ENCODE measurements at regions not wholly inside any gene's neighbourhood (a gene's known extent, or its start where the extent isn't known, plus 50 kb on each side); places are given as distances from the start of the nearest gene placed in this dataset.

- Histone ChIP-seq H3K4me3 (replicated peaks in 1 of 3; ENCODE audit: insufficient read depth in 1 of 3, low read depth in 2 of 3, low read length in 3 of 3) (no peak overlapping the region), H3K4me1 (ENCODE audit: insufficient read depth, low read length) (no peaks in the 10 kb centered on the region), H3K9ac (ENCODE audit: insufficient read depth, low read depth, low read length) (no peak overlapping the region), H4K20me1 (ENCODE audit: insufficient read depth, low read length) (no peaks in the 10 kb centered on the region), H2AFZ (ENCODE audit: low read length) (no peak overlapping the region), H3K27ac (ENCODE audit: extremely low read length, insufficient read depth, low read length) (no peak overlapping the region), H3K4me2 (ENCODE audit: low read depth, low read length) (no peak overlapping the region), H3K9me3 (ENCODE audit: low read length) (no peaks in the 10 kb centered on the region), H3K36me3 (replicated peaks in 1 of 2; ENCODE audit: control insufficient read depth in 1 of 2, insufficient read depth in 2 of 2, low read length in 2 of 2) (no peaks in the 10 kb centered on the region), H3K27me3 (ENCODE audit: control insufficient read depth in 1 of 2, insufficient read depth in 2 of 2, low read length in 2 of 2) (no peaks in the 10 kb centered on the region), H3K79me2 (ENCODE audit: insufficient read depth, low read length) (no peaks in the 10 kb centered on the region)
- CTCF ChIA-PET (ENCODE audit: low intra/inter-chr PET ratio, low total read pairs) = no interaction called here
- ATAC-seq (no peak), FAIRE-seq (no peak), DNase-seq (ENCODE audit: low spot score) (no peak)
- in situ Hi-C loops (cut with HindIII; ENCODE audit: extremely low pct_ligation_motif_present, low pct_unique_long_range_greater_than_20kb) (no loop called here), intact Hi-C loops (cut with micrococcal nuclease; ENCODE audit: unreplicated experiment) (no loop called here)
- WGBS (ENCODE audit: low lambda C conversion rate) = 33% methylated on average over 2 of the region's 2 CpGs
- POLR2A ChIA-PET = no interaction called here
- no peak for TF ChIP-seq ZNF567 (CRISPR knock-in tag; IDR thresholded peaks at IDR 0.05; ENCODE audit: borderline replicate concordance)
- TF ChIP-seq ZNF569 (CRISPR knock-in tag; IDR thresholded peaks at IDR 0.05; ENCODE audit: borderline replicate concordance) = no peak
- no peak for TF ChIP-seq ZSCAN9 (CRISPR knock-in tag; IDR thresholded peaks at IDR 0.05; ENCODE audit: borderline replicate concordance)
- TF ChIP-seq KAT7 (CRISPR knock-in tag; IDR thresholded peaks at IDR 0.05; ENCODE audit: borderline replicate concordance) = no peak
- no peak for TF ChIP-seq SNAI1 (CRISPR knock-in tag; IDR thresholded peaks at IDR 0.05; ENCODE audit: borderline replicate concordance)
- no TSS peak for BruUV-seq (replicated peaks)
Observed at GRCh38 chr3:99534951-99535704, 103.3 kb upstream of the COL8A1 start.

GRCh38 chr3:99532246-99532645, 106.1 kb upstream of the COL8A1 start:
- FAIRE-seq (peak; percentile 36), DNase-seq (ENCODE audit: low spot score) (peak; percentile 29), ATAC-seq (peak; percentile 93)
- Histone ChIP-seq H2AFZ (ENCODE audit: low read length) (no peak overlapping the region), H3K4me1 (ENCODE audit: insufficient read depth, low read length) (no peaks in the 10 kb centered on the region), H4K20me1 (ENCODE audit: insufficient read depth, low read length) (no peaks in the 10 kb centered on the region), H3K9me3 (ENCODE audit: low read length) (no peaks in the 10 kb centered on the region), H3K9ac (ENCODE audit: insufficient read depth, low read depth, low read length) (no peak overlapping the region), H3K36me3 (replicated peaks in 1 of 2; ENCODE audit: control insufficient read depth in 1 of 2, insufficient read depth in 2 of 2, low read length in 2 of 2) (no peaks in the 10 kb centered on the region), H3K4me3 (replicated peaks in 1 of 3; ENCODE audit: insufficient read depth in 1 of 3, low read depth in 2 of 3, low read length in 3 of 3) (no peak overlapping the region), H3K4me2 (ENCODE audit: low read depth, low read length) (no peak overlapping the region), H3K27ac (ENCODE audit: extremely low read length, insufficient read depth, low read length) (no peak overlapping the region), H3K79me2 (ENCODE audit: insufficient read depth, low read length) (no peaks in the 10 kb centered on the region), H3K27me3 (ENCODE audit: control insufficient read depth in 1 of 2, insufficient read depth in 2 of 2, low read length in 2 of 2) (no peaks in the 10 kb centered on the region)
- in situ Hi-C loops (cut with HindIII; ENCODE audit: extremely low pct_ligation_motif_present, low pct_unique_long_range_greater_than_20kb) = no loop called here
- BruUV-seq (replicated peaks) = no TSS peak
- ChIA-PET POLR2A (no interaction called here), CTCF (ENCODE audit: low intra/inter-chr PET ratio, low total read pairs) (no interaction called here)
- TF ChIP-seq, protein P1, sequence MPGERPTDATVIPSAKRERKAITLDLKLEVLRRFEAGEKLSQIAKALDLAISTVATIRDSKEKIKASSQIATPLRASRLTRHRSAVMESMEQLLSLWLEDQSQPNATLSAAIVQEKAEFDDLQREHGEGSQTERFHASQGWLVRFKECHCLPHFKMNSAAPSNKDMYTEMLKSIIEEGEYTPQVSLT (CRISPR knock-in tag; IDR thresholded peaks at IDR 0.05; ENCODE audit: borderline replicate concordance, low read depth) = no peak
- TF ChIP-seq STAG1 (CRISPR knock-in tag; IDR thresholded peaks at IDR 0.05) (peak; percentile 53), ATF1 (CRISPR knock-in tag; IDR thresholded peaks at IDR 0.05) (no peak)
- TF ChIP-seq, protein P2, sequence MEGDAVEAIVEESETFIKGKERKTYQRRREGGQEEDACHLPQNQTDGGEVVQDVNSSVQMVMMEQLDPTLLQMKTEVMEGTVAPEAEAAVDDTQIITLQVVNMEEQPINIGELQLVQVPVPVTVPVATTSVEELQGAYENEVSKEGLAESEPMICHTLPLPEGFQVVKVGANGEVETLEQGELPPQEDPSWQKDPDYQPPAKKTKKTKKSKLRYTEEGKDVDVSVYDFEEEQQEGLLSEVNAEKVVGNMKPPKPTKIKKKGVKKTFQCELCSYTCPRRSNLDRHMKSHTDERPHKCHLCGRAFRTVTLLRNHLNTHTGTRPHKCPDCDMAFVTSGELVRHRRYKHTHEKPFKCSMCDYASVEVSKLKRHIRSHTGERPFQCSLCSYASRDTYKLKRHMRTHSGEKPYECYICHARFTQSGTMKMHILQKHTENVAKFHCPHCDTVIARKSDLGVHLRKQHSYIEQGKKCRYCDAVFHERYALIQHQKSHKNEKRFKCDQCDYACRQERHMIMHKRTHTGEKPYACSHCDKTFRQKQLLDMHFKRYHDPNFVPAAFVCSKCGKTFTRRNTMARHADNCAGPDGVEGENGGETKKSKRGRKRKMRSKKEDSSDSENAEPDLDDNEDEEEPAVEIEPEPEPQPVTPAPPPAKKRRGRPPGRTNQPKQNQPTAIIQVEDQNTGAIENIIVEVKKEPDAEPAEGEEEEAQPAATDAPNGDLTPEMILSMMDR (CRISPR knock-in tag; IDR thresholded peaks at IDR 0.05) = peak; percentile 74
- intact Hi-C loops (cut with micrococcal nuclease; ENCODE audit: unreplicated experiment) = loop anchor here (1.0 kb wide), 1 partner anchor 33 kb away; no protein-coding TSS in a partner anchor
- 3% methylated on average over 2 of the region's 2 CpGs for WGBS (ENCODE audit: low lambda C conversion rate)

Data from HepG2 (cell line).